ENCODE measurements at regions not wholly inside any gene's neighbourhood (a gene's known extent, or its start where the extent isn't known, plus 50 kb on each side); places are given as distances from the start of the nearest gene placed in this dataset.
"Not testable (repeated sequence)": the region's sequence is repeated elsewhere in the genome, so short reads cannot be mapped to it uniquely, and the experiment has no call there.

DNA sequence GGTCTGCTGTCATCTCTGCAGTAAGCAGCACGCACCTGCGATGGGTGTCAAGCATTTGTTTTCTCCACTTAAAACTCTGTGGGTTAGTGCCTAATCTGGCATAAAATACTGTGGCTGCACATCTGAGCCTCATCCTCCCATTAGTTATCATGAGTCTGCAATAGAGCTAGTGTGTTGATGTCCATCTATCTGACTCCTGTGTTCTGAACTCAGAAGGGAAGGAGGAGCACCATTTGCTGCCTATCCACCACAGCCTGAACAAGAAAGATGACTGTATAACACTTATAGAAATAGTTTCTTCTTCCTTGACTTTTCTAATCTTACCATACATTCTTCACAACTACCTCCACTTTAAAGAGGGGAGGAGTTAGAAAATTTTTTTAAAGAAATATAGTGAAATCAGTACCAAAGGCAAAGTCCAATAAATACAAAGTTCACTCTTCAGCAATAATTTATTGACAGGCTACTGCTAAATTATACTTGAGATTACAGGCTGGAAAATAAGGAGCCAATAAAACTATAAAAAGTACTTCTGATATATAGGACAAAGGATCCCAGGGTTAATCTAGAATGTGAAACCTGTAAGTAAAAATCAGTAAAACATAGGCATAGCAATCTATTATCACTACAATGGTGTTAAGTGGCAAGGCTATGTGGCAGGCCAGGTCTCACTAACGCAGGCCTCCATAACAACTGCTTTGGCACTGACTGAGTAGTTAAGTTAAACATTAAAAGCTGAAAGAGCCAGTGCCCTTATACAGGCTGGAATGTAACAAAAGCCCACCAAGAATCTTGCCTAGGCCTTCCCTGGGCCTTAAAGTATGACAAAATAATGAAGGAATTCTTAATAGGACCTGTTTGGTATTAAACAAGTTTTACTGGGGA is 70.2 kb downstream of the LGALS9C start:
- not testable (repeated sequence) for DNase-seq (ENCODE audit: low spot score)

DNA sequence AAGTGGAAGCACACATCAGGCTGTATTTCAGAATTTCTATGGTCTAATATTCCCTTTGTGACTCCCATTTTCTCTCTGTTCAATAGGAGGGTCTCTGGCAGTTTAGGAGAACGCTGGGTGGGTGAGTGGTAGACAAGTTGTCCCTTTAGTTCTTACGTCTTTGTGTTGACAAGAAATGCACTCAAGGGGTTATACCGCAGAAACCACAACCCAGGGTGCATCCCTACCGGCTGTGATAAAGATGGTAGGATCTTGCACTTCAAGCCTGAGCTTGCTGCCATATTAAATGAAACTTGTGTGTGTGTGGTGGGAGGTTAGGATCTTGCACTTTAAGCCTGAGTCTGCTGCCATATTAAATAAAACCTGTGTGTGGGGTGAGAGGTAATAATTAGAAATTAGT is 80.5 kb downstream of the LGALS9C start:
- DNase-seq (ENCODE audit: low spot score) = not testable (repeated sequence)

- peak; percentile 10 for DNase-seq (ENCODE audit: low spot score)
Observed at GRCh38 chr17:18563381-18564098, 80.7 kb downstream of the TBC1D28 start.

- peak; percentile 41 for DNase-seq (ENCODE audit: low spot score)
Observed at GRCh38 chr17:18564099-18564448, 80.1 kb downstream of the TBC1D28 start.

DNA sequence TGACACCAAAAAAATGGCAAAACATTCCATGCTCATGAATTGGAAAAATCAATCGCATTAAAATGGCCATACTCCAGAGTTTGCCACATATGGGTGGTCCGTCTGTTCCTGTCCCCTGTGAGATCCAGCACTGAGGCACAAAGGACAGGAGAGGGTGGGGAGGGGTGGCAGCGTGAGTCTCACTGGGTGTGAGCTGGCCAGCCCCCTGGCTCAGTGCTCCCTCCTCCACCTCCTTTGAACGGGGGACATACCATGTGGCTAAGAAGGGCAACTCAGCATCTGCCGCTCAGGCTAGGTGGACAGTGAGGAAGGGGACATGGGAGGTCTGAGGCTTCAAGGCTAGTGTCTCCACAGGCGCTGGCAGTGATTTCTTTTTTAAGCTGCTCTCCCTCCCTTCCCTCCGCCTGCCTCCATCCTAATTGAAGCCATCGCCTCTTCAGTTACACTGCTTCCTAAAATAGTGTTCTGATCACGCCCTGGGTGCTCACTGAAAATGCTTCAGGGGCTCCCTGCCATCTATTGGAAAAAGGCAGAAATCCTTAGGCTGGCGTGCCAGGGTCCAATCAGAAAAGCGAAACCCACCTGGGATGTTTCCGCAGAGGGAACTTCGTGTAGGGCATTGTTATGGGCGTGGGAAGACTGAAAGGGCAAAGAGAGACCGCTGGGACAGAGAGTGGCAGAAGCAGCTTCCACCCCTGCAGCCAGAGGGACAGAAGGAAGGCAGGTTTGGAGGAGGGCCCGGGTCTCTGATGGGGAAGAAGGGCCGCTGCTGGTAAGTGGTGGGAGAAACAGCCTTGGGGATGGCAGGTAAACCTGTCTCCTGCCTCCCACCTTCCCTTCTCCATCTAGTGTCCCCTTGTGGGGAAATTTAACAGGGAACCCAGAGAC is 75.8 kb downstream of the TBC1D28 start:
- not testable (repeated sequence) for DNase-seq (ENCODE audit: low spot score)

DNA sequence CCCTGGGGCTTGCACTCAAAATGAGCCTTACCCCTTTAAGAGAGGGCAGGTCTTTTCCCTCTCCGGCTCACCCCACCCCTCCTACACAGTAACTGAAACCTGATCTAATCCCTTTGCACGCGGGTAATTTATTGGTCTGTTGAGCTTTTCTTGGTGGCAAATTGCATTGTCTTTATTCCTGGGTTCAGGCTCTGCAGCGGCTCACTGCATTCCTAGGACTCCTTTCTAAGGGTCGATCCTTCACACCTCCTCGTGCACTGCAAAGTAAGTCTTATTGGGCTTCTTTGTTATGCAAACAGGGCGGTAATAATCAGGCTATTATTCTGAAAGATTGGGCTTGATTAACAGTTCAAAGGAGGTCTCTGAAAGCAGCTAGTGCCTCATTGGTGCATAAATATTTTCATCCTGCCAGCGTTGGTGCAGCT is 74.7 kb downstream of the TBC1D28 start:
- not testable (repeated sequence) for DNase-seq (ENCODE audit: low spot score)

DNA sequence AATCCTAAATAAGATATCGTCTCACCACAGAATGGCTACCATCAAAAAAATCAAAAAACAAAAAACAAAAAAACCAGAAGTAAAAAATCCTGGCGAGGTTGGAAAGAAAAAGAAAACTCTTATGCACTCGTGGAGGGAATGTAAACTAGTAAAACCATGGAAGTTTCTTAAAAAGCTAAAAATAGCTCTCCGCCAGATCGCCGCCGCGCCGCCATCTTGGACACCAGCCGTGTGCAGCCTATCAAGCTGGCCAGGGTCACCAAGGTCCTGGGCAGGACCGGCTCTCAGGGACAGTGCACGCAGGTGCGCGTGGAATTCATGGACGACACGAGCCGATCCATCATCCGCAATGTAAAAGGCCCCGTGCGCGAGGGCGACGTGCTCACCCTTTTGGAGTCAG is 71.7 kb downstream of the TBC1D28 start:
- DNase-seq (ENCODE audit: low spot score) = not testable (repeated sequence)

DNA sequence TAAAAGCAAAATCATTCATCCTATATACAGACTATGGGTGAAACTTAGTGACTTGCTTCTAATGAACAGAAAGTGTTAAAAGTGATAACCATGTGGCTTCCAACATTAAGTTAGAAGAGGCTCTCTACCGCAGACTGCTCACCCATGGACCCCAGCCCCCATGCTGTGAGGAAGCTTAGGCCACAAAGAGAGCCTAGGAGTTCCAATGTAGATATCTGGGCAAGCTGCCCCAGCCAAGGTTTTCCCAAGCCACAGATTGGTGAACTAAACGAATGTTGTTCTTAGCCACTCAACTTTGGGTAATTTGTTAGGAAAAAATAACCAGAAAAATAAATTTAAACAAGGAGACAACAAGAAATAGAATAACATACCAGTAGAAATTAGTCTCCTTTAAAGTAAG is 70.1 kb downstream of the TBC1D28 start:
- DNase-seq (ENCODE audit: low spot score) = not testable (repeated sequence)

All from CD4-positive, alpha-beta T cell treated with Interleukin-15 for 4 hours (primary cell).